ENCODE measurements at regions not wholly inside any gene's neighbourhood (a gene's known extent, or its start where the extent isn't known, plus 50 kb on each side); places are given as distances from the start of the nearest gene placed in this dataset.
"Not testable (repeated sequence)": the region's sequence is repeated elsewhere in the genome, so short reads cannot be mapped to it uniquely, and the experiment has no call there.

DNA sequence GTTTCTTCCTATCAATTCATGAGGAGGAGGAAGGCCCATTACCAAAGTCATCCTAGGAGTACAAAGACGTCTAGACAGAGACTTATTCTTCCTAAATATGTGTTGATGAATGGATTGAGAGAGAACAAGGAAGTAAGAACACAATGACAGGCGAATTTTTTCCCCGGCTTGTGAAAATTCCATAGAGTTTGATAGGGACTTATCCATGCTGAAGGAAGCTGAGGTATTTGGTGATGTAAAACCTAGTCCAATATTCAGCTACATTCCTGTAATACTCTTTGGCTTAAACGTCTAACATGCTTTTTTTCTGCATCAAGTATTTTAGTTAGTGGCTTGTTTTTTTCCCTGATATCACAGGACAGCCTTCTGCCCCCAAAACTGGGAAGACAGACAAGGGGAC, 121.9 kb upstream of the MYT1L start:
- CTCF ChIA-PET = no interaction called here
- intact Hi-C loops (cut with micrococcal nuclease) = no loop called here
- Mint-ChIP-seq H3K36me3 (ENCODE audit: low read depth) (no peaks in the 10 kb centered on the region), H3K27me3 (ENCODE audit: low read depth) (peaks cover 6% of the 10 kb centered on the region), H3K9me3 (no peaks in the 10 kb centered on the region), H3K4me3 (no peak overlapping the region), H3K27ac (no peak overlapping the region), H3K4me1 (ENCODE audit: low read depth) (no peaks in the 10 kb centered on the region)
- no peak for DNase-seq

DNA sequence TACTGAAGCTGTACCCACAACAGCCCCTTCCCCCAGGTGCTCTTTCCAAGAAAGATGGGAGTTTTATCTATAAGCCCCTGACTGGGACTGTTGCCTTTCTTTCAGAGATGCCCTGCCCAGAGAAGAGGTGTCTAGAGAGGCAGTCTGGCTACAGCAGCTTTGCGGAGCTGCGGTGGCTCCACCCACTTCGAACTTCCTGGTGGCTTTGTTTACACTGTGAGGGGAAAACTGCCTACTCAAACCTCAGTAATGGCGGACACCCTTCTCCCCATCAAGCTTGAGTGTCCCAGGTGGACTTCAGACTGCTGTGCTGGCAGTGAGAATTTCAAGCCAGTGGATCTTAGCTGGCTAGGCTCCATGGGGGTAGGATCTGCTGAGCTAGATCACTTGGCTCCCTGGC, 120.2 kb upstream of the MYT1L start:
- H3K4me1 Mint-ChIP-seq (ENCODE audit: low read depth); H3K27ac Mint-ChIP-seq; H3K4me3 Mint-ChIP-seq; CTCF ChIA-PET; DNase-seq; H3K36me3 Mint-ChIP-seq (ENCODE audit: low read depth); H3K9me3 Mint-ChIP-seq; H3K27me3 Mint-ChIP-seq (ENCODE audit: low read depth); intact Hi-C loops (cut with micrococcal nuclease): not testable (repeated sequence)

DNA sequence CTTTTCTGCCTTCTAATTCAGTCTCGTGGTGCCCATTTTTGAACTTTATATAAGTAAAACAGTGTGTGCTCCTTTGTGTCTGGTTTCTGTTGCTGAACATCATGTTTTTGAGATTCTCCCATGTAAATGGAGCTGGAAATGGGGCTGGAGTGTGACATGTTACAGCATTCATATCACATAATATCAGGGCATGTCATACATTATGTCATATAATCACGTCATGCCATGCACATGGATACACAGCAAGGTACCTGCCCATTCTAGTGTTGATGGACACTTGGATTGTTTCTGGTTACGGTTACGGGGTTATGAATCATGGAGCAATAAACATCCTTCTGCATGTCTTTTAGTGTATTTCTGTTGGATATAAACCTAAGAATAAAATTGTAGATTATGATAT, 117.1 kb upstream of the MYT1L start:
- intact Hi-C loops (cut with micrococcal nuclease) = no loop called here
- no peak for DNase-seq
- Mint-ChIP-seq H3K4me3 (no peak overlapping the region), H3K27me3 (ENCODE audit: low read depth) (peaks cover 10% of the 10 kb centered on the region), H3K36me3 (ENCODE audit: low read depth) (no peaks in the 10 kb centered on the region), H3K27ac (no peak overlapping the region), H3K4me1 (ENCODE audit: low read depth) (no peaks in the 10 kb centered on the region), H3K9me3 (no peaks in the 10 kb centered on the region)
- CTCF ChIA-PET = no interaction called here

DNA sequence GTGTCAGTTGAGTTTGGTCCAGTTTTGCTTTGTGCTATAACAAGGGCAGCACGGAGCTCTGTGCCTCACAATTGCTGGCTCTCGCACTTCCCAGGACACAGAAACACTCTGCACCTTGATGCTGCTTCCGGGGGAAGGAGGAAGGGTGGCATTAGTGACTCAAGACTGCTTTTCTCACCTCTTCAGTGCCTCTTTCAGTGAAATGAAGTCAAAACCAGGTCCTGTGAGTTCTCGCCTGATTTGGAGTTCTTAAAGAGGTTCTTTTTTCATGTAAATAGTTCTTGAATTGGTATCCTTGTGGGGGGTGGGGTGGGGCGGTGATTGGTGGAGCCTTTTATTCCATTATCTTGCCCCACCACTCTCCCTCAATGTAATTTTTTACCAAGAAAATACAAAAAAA, 91.5 kb upstream of the MYT1L start:
- H3K27ac Mint-ChIP-seq = no peak overlapping the region
- no peaks in the 10 kb centered on the region for H3K4me1 Mint-ChIP-seq (ENCODE audit: low read depth)
- no peak overlapping the region for H3K4me3 Mint-ChIP-seq
- peaks cover 15% of the 10 kb centered on the region for H3K27me3 Mint-ChIP-seq (ENCODE audit: low read depth)
- DNase-seq = no peak
- no peaks in the 10 kb centered on the region for H3K36me3 Mint-ChIP-seq (ENCODE audit: low read depth)
- no peaks in the 10 kb centered on the region for H3K9me3 Mint-ChIP-seq
- intact Hi-C loops (cut with micrococcal nuclease) = no loop called here
- CTCF ChIA-PET = interaction anchor here (0.6 kb wide), 1 partner anchor 1229 kb away, joined by 3 read pairs; no protein-coding TSS in a partner anchor

DNA sequence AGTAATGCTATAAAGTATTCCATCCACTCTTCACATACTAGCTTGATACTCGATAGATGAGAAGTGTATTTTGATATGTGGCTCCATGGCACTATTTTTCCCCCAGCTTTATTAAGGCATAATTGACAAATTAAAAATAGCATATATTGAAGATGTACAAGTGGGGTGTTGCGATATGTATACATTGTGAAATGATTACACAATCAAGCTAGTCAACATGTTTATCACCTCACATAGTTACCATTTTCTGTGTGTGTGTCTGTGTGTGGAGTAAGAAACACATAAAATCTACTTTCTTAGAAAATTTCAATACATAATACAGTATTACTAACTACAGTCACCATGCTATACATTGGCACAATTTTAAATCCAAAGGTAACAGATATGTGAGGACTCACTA, 82.5 kb upstream of the MYT1L start:
- Mint-ChIP-seq H3K4me3 (no peak overlapping the region), H3K36me3 (ENCODE audit: low read depth) (no peaks in the 10 kb centered on the region), H3K27me3 (ENCODE audit: low read depth) (peaks cover 8% of the 10 kb centered on the region), H3K9me3 (no peaks in the 10 kb centered on the region), H3K27ac (no peak overlapping the region), H3K4me1 (ENCODE audit: low read depth) (no peaks in the 10 kb centered on the region)
- CTCF ChIA-PET = interaction anchor here (0.6 kb wide), 1 partner anchor 44 kb away, joined by 3 read pairs; no protein-coding TSS in a partner anchor
- intact Hi-C loops (cut with micrococcal nuclease) = no loop called here
- no peak for DNase-seq

DNA sequence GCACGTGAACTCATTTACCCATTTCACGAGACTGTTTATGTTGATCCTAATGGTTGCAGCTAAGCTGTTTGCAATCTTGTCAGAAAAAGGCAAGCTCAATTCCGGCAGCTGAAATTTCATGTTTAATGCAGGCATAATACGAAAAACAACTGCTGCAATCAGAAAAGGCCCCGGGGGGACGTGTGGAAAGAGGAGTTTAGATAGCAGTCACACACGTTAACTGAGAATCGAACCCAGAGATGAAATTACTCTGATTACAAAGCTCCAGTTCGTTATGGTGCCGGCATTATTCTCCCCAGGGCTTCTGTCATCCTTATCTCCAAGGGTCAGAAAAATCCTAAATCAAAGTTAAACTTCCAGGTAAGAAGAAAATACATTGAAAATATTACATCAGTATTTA, 79.9 kb upstream of the MYT1L start:
- Mint-ChIP-seq H3K36me3 (ENCODE audit: low read depth) (no peaks in the 10 kb centered on the region), H3K27me3 (ENCODE audit: low read depth) (peaks cover 5% of the 10 kb centered on the region), H3K4me1 (ENCODE audit: low read depth) (no peaks in the 10 kb centered on the region), H3K27ac (no peak overlapping the region), H3K9me3 (peaks cover 2% of the 10 kb centered on the region), H3K4me3 (no peak overlapping the region)
- DNase-seq = no peak
- intact Hi-C loops (cut with micrococcal nuclease) = no loop called here
- CTCF ChIA-PET = no interaction called here

DNA sequence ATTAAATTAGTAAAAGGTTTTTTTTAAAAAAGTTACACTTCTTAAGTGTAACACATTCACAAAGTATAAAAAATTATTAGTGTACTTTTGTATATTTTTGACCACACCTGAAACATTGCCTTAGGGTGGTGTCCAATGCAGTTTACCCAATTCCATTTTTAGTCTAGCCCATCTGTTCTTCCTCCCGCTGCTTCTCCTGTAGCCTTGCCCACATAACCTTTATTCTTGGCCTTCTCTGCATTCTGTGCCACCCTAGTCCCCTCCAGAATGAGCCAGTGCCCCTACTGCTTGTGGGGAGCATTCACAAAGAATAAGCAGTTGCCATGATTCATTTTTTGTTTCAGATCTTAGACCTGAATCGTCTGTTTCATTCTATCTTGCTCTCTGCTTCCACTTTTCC, 78.4 kb upstream of the MYT1L start:
- Mint-ChIP-seq H3K36me3 (ENCODE audit: low read depth) (no peaks in the 10 kb centered on the region), H3K27me3 (ENCODE audit: low read depth) (peaks cover 5% of the 10 kb centered on the region), H3K4me3 (no peak overlapping the region), H3K4me1 (ENCODE audit: low read depth) (no peaks in the 10 kb centered on the region), H3K9me3 (peaks cover 7% of the 10 kb centered on the region), H3K27ac (no peak overlapping the region)
- CTCF ChIA-PET = no interaction called here
- intact Hi-C loops (cut with micrococcal nuclease) = no loop called here
- no peak for DNase-seq

DNA sequence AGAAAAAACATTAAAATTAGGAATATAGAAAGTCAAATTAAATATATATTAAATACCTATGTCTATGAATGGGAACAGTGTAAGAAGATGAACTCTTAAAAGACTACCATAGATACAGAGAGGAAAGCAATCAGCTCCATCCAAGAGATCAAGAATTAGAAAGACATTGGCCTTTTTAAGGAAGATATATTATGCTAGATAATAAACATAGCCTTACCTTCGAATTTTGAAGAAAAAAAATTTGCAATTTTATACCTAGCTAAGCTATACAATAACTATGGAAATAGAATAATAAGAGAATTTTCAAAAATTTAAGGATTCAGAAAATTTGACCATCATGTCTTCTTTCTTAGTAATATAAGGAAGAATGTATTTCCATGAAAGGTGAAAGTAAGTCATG, 74.7 kb upstream of the MYT1L start:
- H3K27me3 Mint-ChIP-seq (ENCODE audit: low read depth) = peaks cover 5% of the 10 kb centered on the region
- no peaks in the 10 kb centered on the region for H3K36me3 Mint-ChIP-seq (ENCODE audit: low read depth)
- H3K4me1 Mint-ChIP-seq (ENCODE audit: low read depth) = no peaks in the 10 kb centered on the region
- intact Hi-C loops (cut with micrococcal nuclease) = no loop called here
- H3K4me3 Mint-ChIP-seq = no peak overlapping the region
- no peak for DNase-seq
- no peak overlapping the region for H3K27ac Mint-ChIP-seq
- peaks cover 7% of the 10 kb centered on the region for H3K9me3 Mint-ChIP-seq
- CTCF ChIA-PET = interaction anchor here (0.6 kb wide), 1 partner anchor 1045 kb away, joined by 3 read pairs; no protein-coding TSS in a partner anchor

DNA sequence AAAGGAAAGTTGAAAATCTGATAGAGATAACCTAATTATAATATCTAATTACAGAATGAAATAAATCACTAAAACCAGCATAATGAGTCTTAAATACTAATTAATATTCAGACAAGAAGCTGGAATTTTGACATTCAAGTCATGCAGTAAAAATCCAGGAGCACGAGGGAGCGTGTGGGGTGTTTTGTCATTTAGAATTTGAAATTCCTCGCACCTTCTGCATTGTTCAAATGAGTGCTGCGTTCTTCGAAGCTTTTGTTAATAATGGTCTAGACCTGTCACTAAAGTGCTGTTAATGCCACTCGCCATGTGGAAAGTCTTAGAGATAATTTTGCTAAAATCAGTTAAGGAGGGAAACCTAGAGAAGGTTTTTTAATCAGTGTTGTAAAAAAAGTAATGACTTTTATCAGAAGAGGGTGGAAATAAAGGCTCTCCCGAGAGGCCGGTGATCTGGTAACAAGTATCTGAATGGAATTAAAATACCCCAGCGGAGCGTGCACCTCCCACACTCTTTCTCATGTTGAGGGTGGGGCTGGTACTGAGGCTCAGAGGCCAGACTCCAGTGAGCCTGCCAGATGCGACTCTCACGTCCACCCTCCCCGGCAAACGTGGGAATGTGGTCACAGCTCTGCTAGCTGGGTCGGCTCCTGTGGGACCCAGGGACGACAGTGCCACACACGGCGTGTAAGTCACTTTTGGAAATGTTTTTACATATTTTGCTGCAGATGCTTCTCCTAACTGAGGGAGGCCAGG, 69.4 kb upstream of the MYT1L start:
- intact Hi-C loops (cut with micrococcal nuclease) = no loop called here
- CTCF ChIA-PET = no interaction called here
- H3K9me3 Mint-ChIP-seq = peaks cover 2% of the 10 kb centered on the region
- peaks cover 7% of the 10 kb centered on the region for H3K27me3 Mint-ChIP-seq (ENCODE audit: low read depth)
- no peaks in the 10 kb centered on the region for H3K4me1 Mint-ChIP-seq (ENCODE audit: low read depth)
- no peaks in the 10 kb centered on the region for H3K36me3 Mint-ChIP-seq (ENCODE audit: low read depth)
- H3K27ac Mint-ChIP-seq = no peak overlapping the region
- no peak for DNase-seq
- H3K4me3 Mint-ChIP-seq = no peak overlapping the region

DNA sequence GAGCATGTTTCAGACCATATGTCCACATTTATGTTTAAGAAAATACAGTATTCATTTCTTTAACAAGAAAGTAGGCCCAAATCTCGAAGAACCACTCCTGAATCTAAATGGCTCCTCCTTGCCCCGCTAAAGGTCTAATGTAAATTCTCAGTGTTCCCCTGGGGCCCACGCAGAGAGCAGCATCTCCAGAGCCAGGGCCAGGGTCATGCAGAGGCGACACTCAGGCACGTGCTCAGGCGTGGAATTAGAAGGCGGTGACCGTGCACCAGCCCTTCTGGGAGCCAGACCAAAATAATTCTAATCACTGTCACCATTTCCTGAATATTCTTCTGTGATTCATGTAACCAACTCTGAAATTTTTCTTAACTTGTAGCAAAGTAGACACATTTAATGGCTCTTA, 68.3 kb upstream of the MYT1L start:
- Mint-ChIP-seq H3K9me3 (no peaks in the 10 kb centered on the region), H3K36me3 (ENCODE audit: low read depth) (no peaks in the 10 kb centered on the region), H3K4me1 (ENCODE audit: low read depth) (no peaks in the 10 kb centered on the region), H3K4me3 (no peak overlapping the region), H3K27ac (no peak overlapping the region), H3K27me3 (ENCODE audit: low read depth) (peaks cover 7% of the 10 kb centered on the region)
- CTCF ChIA-PET = interaction anchor here (0.6 kb wide), 1 partner anchor 1420 kb away, joined by 3 read pairs; no protein-coding TSS in a partner anchor
- DNase-seq = no peak
- intact Hi-C loops (cut with micrococcal nuclease) = no loop called here

DNA sequence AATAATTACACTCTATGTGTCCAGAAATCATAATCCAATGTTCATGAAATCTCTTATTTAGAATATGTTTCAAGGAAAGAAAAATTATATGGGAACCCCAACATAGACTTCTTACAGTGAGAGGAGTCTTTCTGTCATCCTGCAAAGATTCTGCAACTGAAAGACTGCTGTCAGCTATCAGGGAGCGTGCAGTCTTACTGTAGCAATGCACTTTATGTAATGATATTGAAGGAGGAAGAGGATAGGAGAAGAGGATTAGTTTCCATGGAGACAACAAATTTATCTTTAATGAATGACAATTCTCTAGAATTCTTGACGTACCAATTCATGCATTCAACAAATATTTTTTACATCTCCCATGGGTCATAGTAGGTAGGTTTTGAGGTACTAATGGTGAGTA, 61.3 kb upstream of the MYT1L start:
- H3K27ac Mint-ChIP-seq = no peak overlapping the region
- H3K4me3 Mint-ChIP-seq = no peak overlapping the region
- H3K36me3 Mint-ChIP-seq (ENCODE audit: low read depth) = no peaks in the 10 kb centered on the region
- peaks cover 9% of the 10 kb centered on the region for H3K9me3 Mint-ChIP-seq
- intact Hi-C loops (cut with micrococcal nuclease) = no loop called here
- CTCF ChIA-PET = no interaction called here
- DNase-seq = no peak
- H3K4me1 Mint-ChIP-seq (ENCODE audit: low read depth) = no peaks in the 10 kb centered on the region
- peaks cover 7% of the 10 kb centered on the region for H3K27me3 Mint-ChIP-seq (ENCODE audit: low read depth)

DNA sequence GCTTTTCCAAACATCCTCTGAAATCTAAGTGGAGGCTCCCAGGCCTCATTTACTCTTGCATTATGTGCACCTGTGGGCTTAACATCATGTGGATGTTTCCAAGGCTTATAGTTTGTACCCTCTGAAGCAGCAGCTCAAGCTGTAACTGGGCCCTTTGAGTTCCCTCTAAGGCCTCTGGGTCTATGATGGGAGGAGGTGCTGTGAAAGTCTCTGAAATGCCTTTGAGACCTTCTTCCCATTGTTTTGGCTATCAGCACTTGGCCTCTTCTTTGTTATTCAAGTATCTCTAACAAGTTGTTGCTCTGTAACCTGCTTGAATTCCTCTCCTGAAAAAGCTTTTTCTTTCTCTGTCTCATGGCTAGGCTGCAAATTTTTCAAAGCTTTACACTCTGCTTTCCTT, 58.1 kb upstream of the MYT1L start:
- CTCF ChIA-PET = no interaction called here
- no peak for DNase-seq
- Mint-ChIP-seq H3K4me1 (ENCODE audit: low read depth) (no peaks in the 10 kb centered on the region), H3K27me3 (ENCODE audit: low read depth) (peaks cover 6% of the 10 kb centered on the region), H3K9me3 (peaks cover 9% of the 10 kb centered on the region), H3K36me3 (ENCODE audit: low read depth) (no peaks in the 10 kb centered on the region), H3K4me3 (no peak overlapping the region), H3K27ac (no peak overlapping the region)
- intact Hi-C loops (cut with micrococcal nuclease) = no loop called here

Data from activated naive CD4-positive, alpha-beta T cell treated with anti-CD3 and anti-CD28 coated beads for 36 hours (primary cell).